ENCODE measurements at regions not wholly inside any gene's neighbourhood (a gene's known extent, or its start where the extent isn't known, plus 50 kb on each side); places are given as distances from the start of the nearest gene placed in this dataset.

DNA sequence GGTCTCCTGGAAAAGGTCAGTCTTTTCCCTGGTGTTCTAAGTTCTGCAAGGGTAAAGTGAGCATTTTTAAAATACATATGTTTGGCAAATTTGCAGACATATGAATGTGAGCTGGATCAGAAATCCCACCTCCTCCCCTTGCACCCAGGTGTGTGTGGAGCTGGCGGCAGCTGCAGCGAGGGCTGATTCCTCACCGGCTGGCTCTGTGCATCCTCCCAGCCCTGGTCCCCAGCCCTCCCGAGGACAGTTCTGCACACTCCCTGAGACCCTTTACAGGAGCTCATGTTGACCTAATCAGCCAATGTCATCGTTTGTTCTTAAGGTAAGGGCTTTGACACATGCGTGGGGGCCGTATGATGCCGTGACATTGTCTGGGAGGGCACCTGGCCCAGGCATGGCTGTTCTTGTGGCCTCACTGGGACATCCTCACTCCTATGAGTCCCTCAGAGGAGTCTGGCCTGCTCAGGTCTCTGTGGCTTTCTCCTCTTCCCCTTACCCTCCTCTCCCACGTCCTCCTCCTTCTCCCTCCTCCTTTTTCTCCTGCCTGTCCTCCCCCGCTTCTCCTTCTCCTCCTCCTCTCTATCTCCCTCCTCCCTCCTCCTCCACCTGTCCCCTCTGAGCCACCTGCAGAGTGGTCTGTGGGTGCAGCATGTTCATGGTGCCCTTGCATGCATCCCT lies 289.2 kb upstream of the SFSWAP start:
- no peak overlapping the region for H3K4me3 Mint-ChIP-seq

DNA sequence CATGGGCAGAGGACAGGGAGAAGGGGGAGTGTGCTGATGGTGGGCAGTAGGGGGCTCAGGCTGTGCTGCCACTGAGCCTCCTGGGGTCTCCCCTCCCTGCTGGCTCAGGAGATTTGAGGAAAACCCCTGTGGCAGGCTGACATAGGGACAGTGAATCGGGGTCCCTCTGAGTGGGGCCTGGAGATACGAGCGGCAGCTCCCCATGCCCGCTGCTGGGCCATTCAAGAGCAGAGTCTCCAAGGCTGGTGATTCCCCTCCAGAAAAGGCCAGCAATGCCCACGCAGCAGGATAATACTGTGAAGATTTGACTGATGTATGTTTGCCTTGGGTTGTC lies 288.7 kb upstream of the SFSWAP start:
- no peaks in the 10 kb centered on the region for H3K36me3 Mint-ChIP-seq (ENCODE audit: low read depth)
- H3K4me1 Mint-ChIP-seq (ENCODE audit: low read depth), result no peaks in the 10 kb centered on the region
- H3K27me3 Mint-ChIP-seq (ENCODE audit: insufficient read depth), result no peaks in the 10 kb centered on the region
- no peak overlapping the region for H3K27ac Mint-ChIP-seq
- peaks cover 62% of the 10 kb centered on the region for H3K9me3 Mint-ChIP-seq
- DNase-seq, result no peak
- no peak overlapping the region for H3K4me3 Mint-ChIP-seq
- TF ChIP-seq, protein P1, sequence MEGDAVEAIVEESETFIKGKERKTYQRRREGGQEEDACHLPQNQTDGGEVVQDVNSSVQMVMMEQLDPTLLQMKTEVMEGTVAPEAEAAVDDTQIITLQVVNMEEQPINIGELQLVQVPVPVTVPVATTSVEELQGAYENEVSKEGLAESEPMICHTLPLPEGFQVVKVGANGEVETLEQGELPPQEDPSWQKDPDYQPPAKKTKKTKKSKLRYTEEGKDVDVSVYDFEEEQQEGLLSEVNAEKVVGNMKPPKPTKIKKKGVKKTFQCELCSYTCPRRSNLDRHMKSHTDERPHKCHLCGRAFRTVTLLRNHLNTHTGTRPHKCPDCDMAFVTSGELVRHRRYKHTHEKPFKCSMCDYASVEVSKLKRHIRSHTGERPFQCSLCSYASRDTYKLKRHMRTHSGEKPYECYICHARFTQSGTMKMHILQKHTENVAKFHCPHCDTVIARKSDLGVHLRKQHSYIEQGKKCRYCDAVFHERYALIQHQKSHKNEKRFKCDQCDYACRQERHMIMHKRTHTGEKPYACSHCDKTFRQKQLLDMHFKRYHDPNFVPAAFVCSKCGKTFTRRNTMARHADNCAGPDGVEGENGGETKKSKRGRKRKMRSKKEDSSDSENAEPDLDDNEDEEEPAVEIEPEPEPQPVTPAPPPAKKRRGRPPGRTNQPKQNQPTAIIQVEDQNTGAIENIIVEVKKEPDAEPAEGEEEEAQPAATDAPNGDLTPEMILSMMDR (IDR thresholded peaks at IDR 0.05), result no peak

More for the DNA sequence above, 289.2 kb upstream of the SFSWAP start:
- DNase-seq, result no peak
- Mint-ChIP-seq H3K36me3 (ENCODE audit: low read depth) (no peaks in the 10 kb centered on the region), H3K9me3 (peaks cover 67% of the 10 kb centered on the region), H3K4me1 (ENCODE audit: low read depth) (no peaks in the 10 kb centered on the region), H3K27me3 (ENCODE audit: insufficient read depth) (no peaks in the 10 kb centered on the region), H3K27ac (no peak overlapping the region)
- TF ChIP-seq, protein P1 (IDR thresholded peaks at IDR 0.05), result no peak

DNA sequence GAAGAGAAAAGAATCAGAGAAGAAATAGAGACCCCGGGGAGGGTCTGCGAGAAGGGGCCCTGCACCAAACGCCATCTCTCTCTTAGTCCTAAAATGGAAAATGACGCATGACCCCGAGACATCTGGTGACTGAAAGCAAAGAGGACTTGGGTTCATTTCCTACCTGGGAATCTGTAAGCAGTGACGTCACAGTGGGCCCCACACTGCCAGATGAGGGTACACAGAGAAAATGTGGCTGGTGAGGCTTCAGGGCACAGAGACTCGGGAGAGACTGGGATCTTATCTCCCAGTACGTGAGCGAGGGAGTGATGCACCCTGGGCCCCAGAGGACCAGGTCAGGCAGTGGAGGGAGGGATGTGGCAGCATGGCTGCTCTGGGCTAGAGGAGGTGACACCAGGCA lies 288.1 kb upstream of the SFSWAP start:
- TF ChIP-seq, protein P1 (IDR thresholded peaks at IDR 0.05), result no peak
- DNase-seq, result no peak
- H3K27me3 Mint-ChIP-seq (ENCODE audit: insufficient read depth), result no peaks in the 10 kb centered on the region
- H3K36me3 Mint-ChIP-seq (ENCODE audit: low read depth), result no peaks in the 10 kb centered on the region
- no peaks in the 10 kb centered on the region for H3K4me1 Mint-ChIP-seq (ENCODE audit: low read depth)
- peaks cover 61% of the 10 kb centered on the region for H3K9me3 Mint-ChIP-seq
- H3K27ac Mint-ChIP-seq, result no peak overlapping the region
- H3K4me3 Mint-ChIP-seq, result no peak overlapping the region

DNA sequence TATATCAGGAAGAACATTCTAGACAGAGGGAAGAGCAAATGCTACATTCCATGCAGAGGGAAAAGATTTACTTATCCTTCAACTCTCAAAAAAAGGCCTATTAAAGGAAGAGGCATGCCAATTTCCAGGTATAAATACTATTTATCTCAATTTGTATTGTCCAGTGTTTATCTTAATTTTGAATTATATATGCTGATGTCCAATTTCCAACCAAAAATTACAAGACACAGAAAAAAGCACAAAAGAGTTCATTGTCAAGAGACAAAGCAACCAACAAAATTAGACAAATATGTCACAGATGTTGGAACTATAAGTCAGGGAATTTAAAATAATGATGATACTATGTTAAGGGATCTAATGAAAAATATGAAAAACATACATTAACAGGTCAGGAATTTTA lies 286.6 kb upstream of the SFSWAP start:
- Mint-ChIP-seq H3K4me1 (ENCODE audit: low read depth) (no peaks in the 10 kb centered on the region), H3K27me3 (ENCODE audit: insufficient read depth) (no peaks in the 10 kb centered on the region; the same call in 1 of the 2 replicates), H3K4me3 (no peak overlapping the region), H3K36me3 (ENCODE audit: low read depth) (no peaks in the 10 kb centered on the region), H3K27ac (no peak overlapping the region), H3K9me3 (peaks cover 55% of the 10 kb centered on the region)
- DNase-seq, result no peak
- TF ChIP-seq, protein P1 (IDR thresholded peaks at IDR 0.05), result no peak

DNA sequence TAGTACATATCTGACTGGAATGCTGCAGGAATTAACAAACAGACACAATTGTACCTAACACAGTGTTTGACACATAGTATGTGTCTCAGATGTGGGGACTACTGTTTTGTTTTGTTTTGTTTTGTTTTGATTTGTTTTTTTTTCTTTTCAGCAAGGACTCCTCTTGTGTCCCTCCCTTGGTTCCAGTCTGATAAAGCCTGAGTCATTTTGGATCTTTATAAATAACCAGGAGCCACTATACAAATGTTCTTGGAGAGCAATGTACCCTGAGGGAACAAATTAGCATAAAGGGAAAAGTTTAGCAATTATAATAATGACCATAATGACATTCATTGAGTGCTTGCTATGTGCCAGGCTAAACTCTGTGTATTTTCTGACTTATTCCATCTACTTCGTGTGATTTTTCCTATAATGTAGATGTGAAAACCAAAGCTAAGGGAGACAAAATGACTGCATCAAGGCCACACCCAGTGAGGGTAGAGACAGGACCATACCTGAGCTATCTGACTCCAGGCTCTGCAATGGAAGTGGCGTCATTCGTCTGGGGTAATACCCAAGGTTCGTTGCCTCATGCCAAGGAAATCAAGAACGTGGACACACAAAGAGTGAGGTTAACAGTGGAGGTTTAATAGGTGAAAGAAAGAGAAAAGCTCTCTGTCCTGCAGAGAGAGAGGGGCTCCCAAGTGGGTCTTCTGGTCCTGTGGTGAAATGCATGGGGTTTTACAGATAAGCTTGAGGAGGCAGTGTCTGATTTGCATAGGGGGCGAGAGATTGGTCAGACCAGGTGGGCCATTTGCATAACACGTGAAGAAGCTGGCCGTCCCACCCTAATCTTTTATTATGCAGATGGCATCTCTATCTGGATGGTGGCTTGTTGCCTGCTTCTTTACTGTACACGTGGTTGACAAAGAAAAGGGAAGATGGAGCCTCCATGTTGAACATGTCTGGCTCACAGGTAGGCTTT lies 285.5 kb upstream of the SFSWAP start:
- no peak overlapping the region for H3K27ac Mint-ChIP-seq
- H3K36me3 Mint-ChIP-seq (ENCODE audit: low read depth), result peaks cover 4% of the 10 kb centered on the region; the same call in 1 of the 2 replicates
- H3K4me1 Mint-ChIP-seq (ENCODE audit: low read depth), result no peaks in the 10 kb centered on the region
- no peak overlapping the region for H3K4me3 Mint-ChIP-seq
- peaks cover 51% of the 10 kb centered on the region for H3K9me3 Mint-ChIP-seq
- DNase-seq, result no peak
- H3K27me3 Mint-ChIP-seq (ENCODE audit: insufficient read depth), result no peaks in the 10 kb centered on the region; the same call in 1 of the 2 replicates
- TF ChIP-seq, protein P1 (IDR thresholded peaks at IDR 0.05), result no peak
